Sciatic nerve (tissue), 2 donors: ENCODE measurements at regions not wholly inside any gene's neighbourhood (a gene's known extent, or its start where the extent isn't known, plus 50 kb on each side); places are given as distances from the start of the nearest gene placed in this dataset.
A peak's percentile ranks its signal among the peaks of the same experiment; 100 is the strongest.
"Not testable (repeated sequence)": the region's sequence is repeated elsewhere in the genome, so short reads cannot be mapped to it uniquely, and the experiment has no call there.

ENCODE experiments used
- ATAC-seq: fragments of 200-7000 bp; cut with Tn5 transposase; one replicate; pipeline ENCODE4 v1.9.1; 2020; ENCODE audit warnings: mild to moderate bottlenecking, moderate library complexity
- DNase-seq: peaks from one replicate; pipeline ENCODE4 v3.0.0-alpha.2; 2020; ENCODE audit warnings: low spot score
- intact Hi-C: fragments of 100-400 bp; cut with DNase I; formaldehyde crosslinking; loops from one replicate; pipeline ENCODE4 v1.14.2; 2022
- donor health status: DM: no; HTN: no; CAD: no.
- donor health status: DM: no; HTN: no; CAD: no.

DNA sequence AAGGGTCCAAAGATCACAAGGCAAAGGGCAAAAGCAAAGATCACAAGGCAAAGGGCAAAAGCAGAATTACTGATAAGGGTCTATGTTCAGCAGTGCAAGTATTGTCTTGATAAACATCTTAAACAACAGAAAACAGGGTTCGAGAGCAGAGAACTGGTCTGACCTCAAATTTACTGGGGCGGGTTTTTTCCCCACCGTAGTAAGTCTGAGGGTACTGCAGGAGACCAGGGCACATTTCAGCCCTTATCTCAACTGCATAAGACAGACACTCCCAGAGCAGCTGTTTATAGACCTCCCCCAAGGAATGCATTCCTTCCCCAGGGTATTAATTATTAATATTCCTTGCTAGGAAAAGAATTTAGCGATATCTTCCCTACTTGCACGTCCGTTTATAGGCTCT lies 61.3 kb downstream of the ZNF860 start:
- ATAC-seq, intact Hi-C loops, DNase-seq: not testable (repeated sequence)

DNA sequence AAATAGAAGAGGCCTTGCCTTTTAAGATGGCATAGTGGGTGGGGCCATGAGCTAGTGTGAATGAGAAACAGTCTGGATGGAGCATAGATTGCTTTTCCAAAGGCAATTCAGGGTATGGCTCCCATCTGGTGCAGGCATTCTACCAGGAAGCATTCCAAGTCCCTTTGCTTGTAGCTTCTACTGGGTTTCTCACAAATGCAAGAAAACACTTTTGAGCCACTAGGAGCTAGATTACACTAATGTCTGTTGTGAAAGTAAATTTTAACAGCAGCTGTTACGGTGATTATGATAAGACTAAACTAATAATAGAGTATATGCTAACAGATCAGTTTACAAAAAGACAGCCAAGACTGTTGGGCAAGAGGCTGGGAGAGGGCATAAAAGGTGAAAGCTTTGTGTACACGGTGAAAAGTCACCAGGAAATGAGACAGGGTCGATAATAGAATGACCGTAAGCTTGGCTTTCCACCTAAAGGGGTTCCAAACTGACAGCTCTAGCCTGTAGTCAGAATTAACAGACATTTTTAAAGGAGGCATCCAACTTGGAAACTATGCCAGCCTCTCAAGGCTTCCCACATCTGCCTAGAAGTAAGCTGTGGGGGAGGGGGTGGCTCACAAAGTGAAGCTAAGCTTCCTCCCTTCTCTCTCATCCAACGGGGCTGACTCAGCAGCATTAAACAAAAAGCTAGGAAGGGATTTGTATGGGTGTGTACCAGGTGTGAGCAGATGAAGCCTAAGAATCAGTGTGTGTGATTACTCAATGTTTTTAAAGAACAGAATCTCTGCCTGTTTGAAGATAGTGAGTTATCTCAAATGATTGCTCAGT lies 61.1 kb upstream of the GPD1L start:
- ATAC-seq (peak; percentile 68), DNase-seq (no peak)
- intact Hi-C loops, result no loop called here

DNA sequence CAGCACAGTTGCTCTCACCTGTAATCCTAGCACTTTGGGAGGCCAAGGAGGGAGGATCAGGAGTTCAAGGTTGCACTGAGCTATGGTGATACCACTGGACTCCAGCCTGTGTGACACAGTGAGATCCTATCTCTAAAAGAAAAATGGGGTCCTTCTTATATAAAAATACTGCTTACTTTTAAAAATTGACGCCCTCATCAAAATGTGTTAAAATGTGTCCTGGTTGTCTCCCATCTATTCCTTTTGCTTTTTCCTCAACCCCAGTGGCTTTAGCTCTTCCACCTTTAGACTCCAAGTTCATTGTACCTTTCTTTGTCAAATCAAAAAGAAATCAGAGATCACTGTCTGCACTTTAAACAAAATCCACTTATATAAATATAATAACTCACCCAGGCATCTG lies 60.3 kb upstream of the GPD1L start:
- DNase-seq, result no peak
- ATAC-seq, result no peak
- intact Hi-C loops, result no loop called here

DNA sequence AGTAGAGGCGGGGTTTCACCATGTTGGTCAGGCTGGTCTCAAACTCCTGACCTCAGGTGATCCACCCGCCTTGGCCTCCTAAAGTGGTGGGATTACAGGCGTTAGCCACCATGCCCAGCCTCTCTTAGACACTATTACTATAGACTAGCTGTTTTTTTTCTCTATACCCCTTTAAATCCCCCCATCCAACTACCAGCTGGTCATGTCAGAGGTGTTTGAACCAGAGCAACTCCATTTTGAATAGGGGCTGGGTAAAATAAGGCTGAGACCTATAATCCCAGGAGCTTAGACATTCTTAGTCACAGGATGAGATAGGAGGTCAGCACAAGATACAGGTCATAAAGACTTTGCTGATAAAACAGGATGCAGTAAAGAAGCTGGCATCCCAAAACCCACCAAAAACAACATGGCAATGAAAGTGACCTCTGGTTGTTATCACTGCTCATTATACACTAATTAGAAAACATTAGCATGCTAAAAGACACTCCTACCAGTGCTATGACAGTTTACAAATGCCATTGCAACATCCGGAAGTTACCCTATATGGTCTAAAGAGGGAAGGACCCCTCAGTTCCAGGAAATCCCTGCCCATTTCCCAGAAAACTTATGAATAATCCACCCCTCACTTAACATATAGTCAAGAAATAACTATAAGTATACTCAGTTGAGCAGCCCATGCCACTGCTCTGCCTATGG lies 57.8 kb upstream of the GPD1L start:
- ATAC-seq, result no peak
- intact Hi-C loops, result no loop called here
- no peak for DNase-seq

DNA sequence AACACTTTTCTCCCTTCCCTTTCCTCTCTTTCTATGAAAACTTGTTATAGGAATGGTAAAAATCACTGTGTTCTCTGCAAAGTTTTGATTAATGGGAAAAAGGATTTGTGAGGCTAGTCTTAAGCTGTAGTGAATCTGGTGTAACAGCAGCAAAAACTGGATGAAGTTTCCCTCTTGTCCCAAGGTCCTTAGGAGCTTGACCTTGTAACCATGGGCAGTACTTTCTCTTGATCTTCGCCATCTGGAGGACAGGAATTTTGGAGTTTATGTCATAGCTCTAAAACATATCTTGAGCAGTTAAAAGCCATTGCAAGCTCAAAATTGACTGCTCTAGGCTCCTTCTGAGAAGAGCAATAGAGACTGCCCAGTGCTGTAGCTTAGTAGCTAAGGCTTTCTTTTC lies 56.5 kb upstream of the GPD1L start:
- no peak for ATAC-seq

DNA sequence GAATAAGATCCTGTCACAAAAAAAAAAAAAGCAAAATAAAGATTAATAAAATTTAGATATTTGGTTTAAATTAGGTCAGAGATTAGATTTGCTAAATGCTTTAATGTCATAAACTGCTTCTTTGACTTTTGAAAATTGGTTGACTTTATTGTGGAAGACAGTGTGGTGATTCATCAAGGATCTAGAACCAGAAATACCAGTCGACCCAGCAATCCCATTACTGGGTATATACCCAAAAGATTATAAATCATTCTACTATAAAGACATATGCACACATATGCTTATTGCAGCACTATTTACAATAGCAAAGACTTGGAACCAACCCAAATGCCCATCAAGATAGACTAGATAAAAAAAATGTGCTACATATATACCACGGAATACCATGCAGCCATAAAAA lies 54.2 kb upstream of the GPD1L start:
- DNase-seq, intact Hi-C loops, ATAC-seq: not testable (repeated sequence)

More for the DNA sequence above, 56.5 kb upstream of the GPD1L start:
- DNase-seq, result no peak
- intact Hi-C loops, result no loop called here

DNA sequence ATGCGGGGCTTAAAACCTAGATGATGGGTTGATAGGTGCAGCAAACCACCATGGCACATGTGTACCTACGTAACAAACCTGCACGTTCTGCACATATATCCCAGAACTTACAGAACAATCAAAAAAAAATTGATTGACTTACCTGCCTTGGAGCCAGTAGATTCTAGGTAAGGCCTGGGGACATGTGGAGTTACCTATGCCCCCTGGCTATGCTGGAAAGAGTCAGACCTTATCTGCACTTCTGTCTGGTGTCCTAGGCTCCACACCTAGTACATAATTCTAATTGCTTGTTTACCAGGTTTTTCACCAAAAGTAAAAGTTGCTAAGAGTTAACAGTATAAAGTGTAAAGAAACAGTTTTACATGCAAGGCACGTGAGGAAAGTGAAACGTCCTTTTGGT lies 53.6 kb upstream of the GPD1L start:
- ATAC-seq, DNase-seq, intact Hi-C loops: not testable (repeated sequence)

DNA sequence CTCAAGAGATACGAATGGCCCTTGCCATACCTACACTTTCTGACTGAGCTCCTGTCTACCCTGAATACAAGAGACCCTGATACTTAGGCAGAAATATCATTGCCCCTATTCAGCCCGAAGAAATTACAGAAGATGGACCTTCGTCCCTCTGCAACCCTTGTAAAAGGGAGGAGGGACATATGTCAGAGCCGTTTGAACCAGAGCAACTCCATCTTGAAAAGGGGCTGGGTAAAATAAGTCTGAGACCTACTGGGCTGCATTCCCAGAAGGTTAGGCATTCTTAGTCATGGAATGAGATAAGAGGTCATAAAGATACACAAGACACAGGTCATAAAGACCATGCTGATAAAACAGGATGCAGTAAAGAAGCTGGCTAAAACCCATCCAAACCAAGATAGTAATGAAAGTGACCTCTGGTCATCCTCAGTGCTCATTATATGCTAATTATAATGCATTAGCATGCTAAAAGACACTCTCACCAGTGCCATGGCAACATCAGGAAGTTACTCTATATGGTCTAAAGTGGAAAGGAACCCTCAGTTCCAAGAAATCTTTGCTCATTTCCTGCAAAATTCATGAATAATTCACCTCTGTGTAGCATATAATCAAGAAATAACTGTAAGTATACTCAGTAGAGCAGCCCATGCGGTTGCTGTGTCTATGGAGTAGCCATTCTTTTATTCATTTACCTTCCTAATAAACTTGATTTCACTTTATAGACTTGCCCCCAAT lies 49.7 kb upstream of the GPD1L start:
- no peak for ATAC-seq
- intact Hi-C loops, result no loop called here
- DNase-seq, result no peak
